AG09319 (cell line): ENCODE measurements at regions not wholly inside any gene's neighbourhood (a gene's known extent, or its start where the extent isn't known, plus 50 kb on each side); places are given as distances from the start of the nearest gene placed in this dataset.

Experiments
- DNase-seq: peaks from one replicate; pipeline ENCODE4 v3.0.0-alpha.2; 2010; ENCODE audit warnings: low read depth; ENCODE audit errors: extremely low read depth
- CTCF ChIP-seq: IDR thresholded peaks from 2 replicates; pipeline ENCODE4 v1.5.1; 2011; ENCODE audit warnings: low read depth, mild to moderate bottlenecking, inconsistent platforms, low read length, moderate library complexity

DNA sequence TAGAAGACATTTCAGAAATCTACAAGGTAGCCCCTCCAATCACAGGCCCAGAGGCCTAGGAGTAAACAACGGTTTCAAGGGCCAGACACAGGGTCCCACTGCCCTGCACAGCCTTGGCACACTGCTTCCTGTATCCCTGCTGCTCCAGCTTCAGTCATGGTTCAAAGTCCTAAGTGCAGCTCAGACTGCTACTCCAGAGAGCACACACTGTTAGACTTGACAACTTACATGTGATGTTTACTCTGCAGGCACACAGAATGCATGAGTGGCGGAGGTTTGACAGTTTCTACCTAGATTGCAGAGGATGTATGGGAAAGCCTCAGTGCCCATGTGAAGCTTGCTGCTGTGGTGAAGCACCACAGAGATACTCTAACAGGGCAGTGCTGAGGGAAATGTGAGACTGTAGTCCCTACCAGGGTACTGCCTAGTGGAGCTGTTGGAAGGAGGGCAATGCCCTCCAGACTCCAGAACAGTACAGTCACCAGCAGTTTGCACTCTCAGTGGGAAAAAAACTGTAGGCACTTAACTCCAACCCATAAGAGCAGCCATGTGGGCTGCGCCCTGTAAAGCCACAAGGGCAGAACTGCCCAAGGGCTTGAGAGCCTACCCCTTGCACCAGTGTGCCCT, 270.0 kb downstream of the ZWINT start:
- no peak for DNase-seq
- TF ChIP-seq CTCF, result no peak

- no peak for TF ChIP-seq CTCF
- no peak for DNase-seq
Measured at GRCh38 chr10:56085406-56086122, 275.5 kb downstream of the ZWINT start.

- no peak for DNase-seq
Measured at GRCh38 chr10:56082169-56082568, 278.9 kb downstream of the ZWINT start.

GRCh38 chr10:56068473-56069263, 292.4 kb downstream of the ZWINT start:
- no peak for TF ChIP-seq CTCF
- no peak for DNase-seq

More at GRCh38 chr10:56082169-56082568, 278.9 kb downstream of the ZWINT start:
- TF ChIP-seq CTCF, result no peak

DNA sequence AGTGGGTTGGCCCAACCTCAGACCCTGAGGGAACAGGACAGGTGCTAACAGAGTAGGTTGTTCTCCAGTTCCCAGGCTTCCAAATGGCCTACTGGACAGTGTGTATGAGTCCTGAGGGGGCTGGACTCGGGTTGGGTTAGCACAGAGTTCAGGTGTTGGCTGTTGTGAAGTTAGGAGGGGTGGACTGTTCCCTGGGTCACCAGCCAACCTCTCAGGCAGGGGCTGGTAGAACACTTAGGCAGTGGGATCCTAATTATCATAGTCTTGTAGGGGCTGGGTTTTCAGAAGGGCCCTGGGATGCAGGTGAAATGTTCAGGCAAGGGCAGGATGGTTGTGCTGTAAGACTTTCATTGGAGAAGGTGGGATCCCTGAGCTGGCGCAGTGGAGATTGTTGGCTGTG, 293.0 kb downstream of the ZWINT start:
- no peak for TF ChIP-seq CTCF

DNA sequence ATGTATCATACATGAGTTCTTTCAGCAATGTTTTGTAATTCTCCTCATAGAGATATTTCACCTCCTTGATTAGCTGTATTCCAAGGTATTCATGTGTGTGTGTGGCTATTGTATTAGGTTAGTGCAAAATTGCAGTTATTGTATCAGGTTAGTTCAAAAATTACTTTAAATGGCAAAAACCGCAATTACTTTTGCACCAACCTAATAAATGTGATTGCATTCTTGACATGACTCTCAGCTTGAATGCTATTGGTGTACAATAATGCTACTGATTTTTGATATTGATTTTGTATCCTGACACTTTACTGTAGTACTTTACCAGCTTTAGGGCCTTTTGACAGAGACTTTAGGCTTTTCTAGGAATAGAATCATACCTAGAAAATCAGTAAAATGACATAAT, 297.4 kb downstream of the ZWINT start:
- no peak for TF ChIP-seq CTCF
- no peak for DNase-seq

More for the DNA sequence above, 293.0 kb downstream of the ZWINT start:
- no peak for DNase-seq

- DNase-seq, result no peak
- TF ChIP-seq CTCF, result no peak
Measured at GRCh38 chr10:56057860-56058259, 303.2 kb downstream of the ZWINT start.
